Pancreas (tissue), 10 donors: ENCODE measurements at regions not wholly inside any gene's neighbourhood (a gene's known extent, or its start where the extent isn't known, plus 50 kb on each side); places are given as distances from the start of the nearest gene placed in this dataset.
"Not testable (repeated sequence)": the region's sequence is repeated elsewhere in the genome, so short reads cannot be mapped to it uniquely, and the experiment has no call there.

Source experiments
- ATAC-seq, 4 donors: fragments of 200-7000 bp; cut with Tn5 transposase; one replicate each; pipeline versions ENCODE4 v1.8.0 to v1.9.1; 2020; ENCODE audit warnings: mild to moderate bottlenecking in 4 of 4, moderate library complexity in 4 of 4
- DNase-seq, 6 donors: peaks; one replicate each; pipeline ENCODE4 v3.0.0-alpha.2; 2020
- FAIRE-seq: peaks from 2 replicates; lab custom pipeline; 2012; peaks lifted over from hg19 to GRCh38; lab: Jason Lieb, UNC
- H3K27ac ChIP-seq, 4 donors: fragments of 200-600 bp; sonication (generic); 1 replicate in 3 of 4; 2 replicates in 1 of 4; pipeline versions ENCODE4 v1.5.0 to v1.8.0; 2020
- H3K27me3 ChIP-seq, 4 donors: fragments of 200-600 bp; one replicate each; pipeline ENCODE4 v1.8.0; 2021
- H3K36me3 ChIP-seq, 3 donors: fragments of 200-600 bp; sonication (generic) in 1 of 3; one replicate each; pipeline versions ENCODE4 v1.5.0 to v1.8.0; 2020 to 2021
- H3K4me1 ChIP-seq, 3 donors: fragments of 200-600 bp; one replicate each; pipeline ENCODE4 v1.8.0; 2021
- H3K4me3 ChIP-seq, 4 donors: fragments of 200-600 bp; sonication (generic) in 2 of 4; one replicate each; pipeline versions ENCODE4 v1.5.0 to v1.8.0; 2020 to 2021
- H3K9me3 ChIP-seq, 4 donors: fragments of 200-600 bp; one replicate each; pipeline ENCODE4 v1.8.0; 2021
- WGBS, 2 donors: extraction: QIAGEN DNeasy Blood & Tissue Kit; methylation state at CpG; one replicate each; pipeline ENCODE4 v1.1.7; 2013; 5-methylcytosine and 5-hydroxymethylcytosine counted together
- intact Hi-C, 3 donors: fragments of 100-400 bp; cut with DNase I; formaldehyde crosslinking; loops; one replicate each; pipeline versions ENCODE4 v1.11.1 to v1.14.2; 2022
- TF ChIP-seq, protein P1 (sequence below), 4 donors: fragments of 200-600 bp; sonication (generic) in 3 of 4; IDR thresholded peaks; one replicate each; pipeline versions ENCODE4 v1.5.0 to v1.8.0; 2021; ENCODE audit warnings: antibody characterized with exemption in 4 of 4
- donor health status: healthy with polysubstance abuse.
- donor health status: DM: no; HTN: no; CAD: no; lungs with moderate emphysema.
- donor health status: DM: no; HTN: no; CAD: no.
- donor health status: control.
- donor health status: control.
- donor health status: Bipolar disorder and iron deficiency.
- donor health status: DM: yes; HTN: yes; CAD: no.
- donor health status: DM: no; HTN: no; CAD: no.
- donor health status: DM: no; HTN: no; CAD: no.
- donor health status: DM: yes; HTN: yes; CAD: no.

DNA sequence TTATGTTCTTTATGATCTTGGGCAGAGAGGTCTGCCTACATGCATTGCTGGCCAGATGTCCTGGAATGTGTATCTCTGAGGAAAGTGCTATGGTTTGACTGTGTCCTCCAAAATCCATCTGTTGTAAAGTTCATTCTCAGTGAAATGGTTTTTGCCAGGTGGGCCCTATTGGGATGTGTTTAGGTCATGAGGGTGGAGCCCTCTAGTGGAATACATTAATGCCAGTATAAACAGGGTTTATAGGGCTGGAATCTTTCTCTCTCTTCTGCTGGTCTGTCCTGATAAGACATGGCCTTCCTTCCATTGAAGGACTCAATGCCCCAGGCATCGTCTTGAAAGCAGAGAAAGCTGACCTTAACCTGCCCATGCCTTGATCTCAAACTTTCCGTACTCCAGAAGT lies 258.5 kb downstream of the RPIA start:
- FAIRE-seq, result no peak
- Histone ChIP-seq H3K9me3 (no peaks in the 10 kb centered on the region), H3K4me3 (no peak overlapping the region)

DNA sequence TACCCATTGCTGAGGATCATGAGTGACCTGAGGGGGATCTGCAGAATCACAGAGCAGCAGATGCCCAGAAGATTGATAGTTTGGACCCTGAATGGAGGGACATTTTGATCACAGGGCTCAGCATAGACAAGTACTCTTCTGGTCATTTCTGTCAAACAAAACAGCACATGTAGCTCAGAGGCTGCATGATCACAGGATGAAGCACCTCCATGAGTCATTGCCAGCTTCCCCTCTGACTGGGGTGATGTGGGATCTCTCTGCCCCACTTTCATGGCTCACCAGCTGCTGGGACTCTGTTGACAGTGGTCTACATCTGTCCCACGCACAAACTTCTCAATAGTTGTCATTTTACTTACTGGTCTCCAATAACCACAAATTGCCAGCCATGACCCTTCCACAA lies 264.1 kb downstream of the RPIA start:
- intact Hi-C loops, result no loop called here
- H3K4me3 ChIP-seq, result no peak overlapping the region
- no peaks in the 10 kb centered on the region for H3K9me3 ChIP-seq
- FAIRE-seq (no peak), ATAC-seq (no peak), DNase-seq (no peak)
- WGBS, 2 donors, result 74 to 81% methylated on average over 1 of the region's 1 CpG
- H3K27ac ChIP-seq, result no peak overlapping the region
- TF ChIP-seq, protein P1, sequence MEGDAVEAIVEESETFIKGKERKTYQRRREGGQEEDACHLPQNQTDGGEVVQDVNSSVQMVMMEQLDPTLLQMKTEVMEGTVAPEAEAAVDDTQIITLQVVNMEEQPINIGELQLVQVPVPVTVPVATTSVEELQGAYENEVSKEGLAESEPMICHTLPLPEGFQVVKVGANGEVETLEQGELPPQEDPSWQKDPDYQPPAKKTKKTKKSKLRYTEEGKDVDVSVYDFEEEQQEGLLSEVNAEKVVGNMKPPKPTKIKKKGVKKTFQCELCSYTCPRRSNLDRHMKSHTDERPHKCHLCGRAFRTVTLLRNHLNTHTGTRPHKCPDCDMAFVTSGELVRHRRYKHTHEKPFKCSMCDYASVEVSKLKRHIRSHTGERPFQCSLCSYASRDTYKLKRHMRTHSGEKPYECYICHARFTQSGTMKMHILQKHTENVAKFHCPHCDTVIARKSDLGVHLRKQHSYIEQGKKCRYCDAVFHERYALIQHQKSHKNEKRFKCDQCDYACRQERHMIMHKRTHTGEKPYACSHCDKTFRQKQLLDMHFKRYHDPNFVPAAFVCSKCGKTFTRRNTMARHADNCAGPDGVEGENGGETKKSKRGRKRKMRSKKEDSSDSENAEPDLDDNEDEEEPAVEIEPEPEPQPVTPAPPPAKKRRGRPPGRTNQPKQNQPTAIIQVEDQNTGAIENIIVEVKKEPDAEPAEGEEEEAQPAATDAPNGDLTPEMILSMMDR (IDR thresholded peaks at IDR 0.05), result no peak
- no peaks in the 10 kb centered on the region for H3K27me3 ChIP-seq
- no peaks in the 10 kb centered on the region for H3K36me3 ChIP-seq
- H3K4me1 ChIP-seq, result no peaks in the 10 kb centered on the region

More for the DNA sequence above, 258.5 kb downstream of the RPIA start:
- WGBS, 2 donors, result 72 to 76% methylated on average over 2 of the region's 2 CpGs
- ATAC-seq (no peak), DNase-seq (no peak)
- TF ChIP-seq, protein P1 (IDR thresholded peaks at IDR 0.05), result no peak
- Histone ChIP-seq H3K27me3 (no peaks in the 10 kb centered on the region), H3K27ac (no peak overlapping the region), H3K4me1 (no peaks in the 10 kb centered on the region), H3K36me3 (no peaks in the 10 kb centered on the region)
- intact Hi-C loops, result no loop called here

DNA sequence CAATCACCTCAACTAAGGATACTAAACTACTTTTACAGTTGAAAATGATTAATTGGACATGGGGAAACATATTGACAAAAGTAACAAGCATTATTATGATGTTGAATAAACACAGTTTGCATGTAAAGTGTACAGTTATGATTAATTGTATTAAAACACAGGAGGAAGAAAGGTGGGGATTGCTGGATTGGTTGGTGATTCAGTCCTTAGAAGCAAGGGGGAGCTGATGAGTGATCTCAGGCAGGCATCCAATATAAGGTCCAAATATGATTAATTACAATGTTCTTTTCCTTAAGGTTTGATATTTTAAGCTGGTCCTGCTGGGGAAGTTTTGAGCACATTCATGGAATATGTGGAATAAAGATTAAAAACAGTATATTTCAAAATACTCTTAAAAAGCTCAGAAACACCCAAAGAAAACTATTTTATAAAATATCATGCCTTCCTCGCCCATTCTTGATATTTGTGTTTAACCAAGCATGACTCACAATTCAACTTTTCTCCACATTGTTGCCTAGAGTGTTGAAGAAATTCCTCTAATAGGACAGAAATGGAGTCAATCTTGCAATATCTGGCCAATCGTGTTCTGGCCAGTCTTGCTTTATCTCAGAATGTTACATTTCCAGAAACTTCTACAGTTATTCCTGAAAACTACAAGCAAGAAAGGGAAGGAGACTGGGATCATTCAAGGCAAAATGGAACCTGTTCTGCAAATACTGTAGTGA lies 268.2 kb downstream of the RPIA start:
- 46 to 60% methylated on average over 2 of the region's 2 CpGs for WGBS, 2 donors
- Histone ChIP-seq H3K4me1 (no peaks in the 10 kb centered on the region), H3K27ac (no peak overlapping the region), H3K4me3 (no peak overlapping the region), H3K36me3 (no peaks in the 10 kb centered on the region), H3K9me3 (no peaks in the 10 kb centered on the region), H3K27me3 (no peaks in the 10 kb centered on the region)
- ATAC-seq (peak; percentile 37 to 69 (median 48)), FAIRE-seq (no peak), DNase-seq (no peak)
- TF ChIP-seq, protein P1 (IDR thresholded peaks at IDR 0.05), result peak in 1 of 4 donors; percentile 7
- intact Hi-C loops, result no loop called here

DNA sequence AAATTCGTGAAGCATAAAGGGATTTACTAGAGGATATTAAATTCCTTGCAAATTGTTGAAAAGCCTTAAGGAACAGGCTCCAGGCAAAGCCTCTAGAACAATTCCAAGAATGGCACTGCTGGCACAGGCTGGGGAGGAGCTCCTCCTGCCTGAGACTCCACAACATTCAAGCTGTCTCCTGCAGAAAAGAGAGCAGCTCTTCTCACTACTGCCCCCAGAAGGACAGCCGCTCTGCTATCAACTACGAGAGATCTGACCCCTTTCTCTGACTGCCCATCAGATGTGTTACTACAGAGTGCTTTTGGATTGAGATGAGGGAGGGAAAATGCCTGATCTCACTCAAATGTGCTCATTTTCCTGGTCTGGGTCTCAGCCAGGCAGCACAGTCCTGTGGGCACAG lies 269.9 kb downstream of the RPIA start:
- DNase-seq, ATAC-seq, FAIRE-seq, H3K27ac ChIP-seq, H3K36me3 ChIP-seq, H3K4me1 ChIP-seq, intact Hi-C loops, H3K27me3 ChIP-seq, H3K4me3 ChIP-seq, H3K9me3 ChIP-seq: not testable (repeated sequence)
- 25 to 56% methylated on average over 3 of the region's 3 CpGs for WGBS, 2 donors

DNA sequence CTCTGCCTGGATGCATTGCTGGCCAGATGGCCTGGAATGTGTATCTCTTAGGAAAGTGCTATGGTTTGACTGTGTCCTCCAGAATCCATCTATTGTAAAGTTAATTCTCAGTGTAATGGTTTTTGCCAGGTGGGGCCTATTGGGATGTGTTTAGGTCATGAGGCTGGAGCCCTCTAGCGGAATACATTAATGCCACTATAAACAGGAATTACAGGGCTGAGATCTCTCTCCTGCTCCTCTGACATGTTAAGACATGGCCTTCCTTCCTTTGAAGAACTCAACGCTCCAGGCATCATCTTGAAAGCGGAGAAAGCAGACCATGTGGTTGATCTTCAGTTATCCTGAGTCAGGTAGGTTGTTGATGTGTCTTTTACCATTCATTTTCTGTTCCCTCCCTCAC lies 276.4 kb downstream of the RPIA start:
- DNase-seq, result no peak
- H3K27ac ChIP-seq, result no peak overlapping the region
- no peak overlapping the region for H3K4me3 ChIP-seq
- ATAC-seq, result no peak
- no peaks in the 10 kb centered on the region for H3K4me1 ChIP-seq
- 72 to 84% methylated on average over 3 of the region's 3 CpGs for WGBS, 2 donors
- intact Hi-C loops, result no loop called here
- H3K9me3 ChIP-seq, result no peaks in the 10 kb centered on the region
- FAIRE-seq, result no peak
- no peaks in the 10 kb centered on the region for H3K27me3 ChIP-seq
- no peaks in the 10 kb centered on the region for H3K36me3 ChIP-seq
- TF ChIP-seq, protein P1 (IDR thresholded peaks at IDR 0.05), result no peak

DNA sequence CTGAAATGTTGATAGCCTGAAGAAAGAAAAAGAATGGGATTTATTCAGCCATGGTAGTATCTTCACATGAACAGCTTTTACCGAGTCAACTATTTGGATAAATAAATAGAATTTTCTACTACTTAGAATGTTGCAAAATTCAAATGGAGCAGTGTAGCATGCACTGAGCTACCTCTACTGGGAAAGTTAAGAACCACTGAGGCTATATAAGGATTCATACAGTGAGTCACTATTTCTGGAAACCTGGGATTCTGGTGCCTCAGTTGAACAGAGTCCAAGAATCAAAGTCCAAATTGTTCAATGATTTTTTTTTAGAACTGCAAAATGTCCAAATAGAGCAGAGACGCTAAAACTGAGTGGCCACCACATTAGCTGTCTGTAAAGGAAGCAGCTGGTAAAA lies 286.5 kb downstream of the RPIA start:
- 33 to 38% methylated on average over 2 of the region's 2 CpGs for WGBS, 2 donors
- ATAC-seq, result peak in 3 of 4 donors; percentile 54 to 73 (median 69)
- DNase-seq, H3K9me3 ChIP-seq, H3K4me3 ChIP-seq, FAIRE-seq, H3K4me1 ChIP-seq, H3K27me3 ChIP-seq, intact Hi-C loops, H3K27ac ChIP-seq, H3K36me3 ChIP-seq: not testable (repeated sequence)

DNA sequence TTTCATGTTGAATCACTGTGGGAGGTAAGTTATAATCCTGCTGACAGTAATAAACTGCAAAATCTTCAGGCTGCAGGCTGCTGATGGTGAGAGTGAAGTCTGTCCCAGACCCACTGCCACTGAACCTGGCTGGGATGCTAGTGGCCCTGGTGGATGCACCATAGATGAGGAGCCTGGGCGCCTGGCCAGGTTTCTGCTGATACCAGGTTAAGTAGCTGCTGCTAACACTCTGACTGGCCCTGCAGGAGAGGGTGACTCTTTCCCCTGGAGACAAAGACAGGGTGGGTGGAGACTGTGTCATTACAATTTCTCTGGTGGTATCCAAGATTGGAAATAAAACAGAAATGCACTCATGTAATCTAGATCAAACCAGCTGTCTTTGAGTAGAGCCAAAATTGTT lies 287.0 kb downstream of the RPIA start:
- H3K4me1 ChIP-seq, FAIRE-seq, H3K27ac ChIP-seq, H3K4me3 ChIP-seq, ATAC-seq, intact Hi-C loops, H3K36me3 ChIP-seq, H3K9me3 ChIP-seq, H3K27me3 ChIP-seq: not testable (repeated sequence)
- peak in 3 of 6 donors; percentile 31 to 64 (median 63) for DNase-seq
- WGBS, 2 donors, result 46 to 62% methylated on average over 1 of the region's 1 CpG

DNA sequence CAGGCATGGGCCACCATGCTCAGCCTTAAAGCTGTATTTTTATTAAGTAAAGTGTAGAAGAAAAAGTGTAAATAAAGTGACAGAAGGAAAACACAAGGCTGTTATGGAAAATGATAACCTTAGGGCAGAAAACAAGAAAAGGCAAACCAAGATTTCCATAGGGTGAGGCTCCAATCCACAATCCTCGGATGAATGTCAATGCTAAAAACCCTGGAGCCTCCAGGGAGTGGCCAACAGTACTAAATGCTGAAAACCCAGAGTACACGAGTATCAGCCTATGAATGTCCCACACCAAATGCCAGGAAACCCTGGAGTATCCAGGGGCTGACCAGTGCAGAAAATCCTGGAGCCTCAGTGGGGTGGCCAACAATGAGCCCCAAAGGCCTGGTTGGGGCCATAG lies 292.6 kb downstream of the RPIA start:
- FAIRE-seq, H3K27ac ChIP-seq, H3K27me3 ChIP-seq, intact Hi-C loops, H3K9me3 ChIP-seq, ATAC-seq, H3K4me3 ChIP-seq, DNase-seq, H3K4me1 ChIP-seq, H3K36me3 ChIP-seq: not testable (repeated sequence)
- 54 to 61% methylated on average over 2 of the region's 2 CpGs for whole genome bisulfite sequencing, 2 donors
